Mucosa of descending colon (tissue), 3 donors: ENCODE measurements at regions not wholly inside any gene's neighbourhood (a gene's known extent, or its start where the extent isn't known, plus 50 kb on each side); places are given as distances from the start of the nearest gene placed in this dataset.

Experiments
- ATAC-seq: fragments of 200-7000 bp; cut with Tn5 transposase; one replicate; pipeline ENCODE4 v1.9.1; 2020; ENCODE audit warnings: mild to moderate bottlenecking, moderate library complexity
- DNase-seq, 3 donors: peaks; one replicate each; pipeline ENCODE4 v3.0.0-alpha.2; 2020
- H3K36me3 ChIP-seq: fragments of 200-600 bp; one replicate; pipeline ENCODE4 v1.8.0; 2021; ENCODE audit warnings: low read depth, mild to moderate bottlenecking
- H3K4me1 ChIP-seq: fragments of 200-600 bp; one replicate; pipeline ENCODE4 v1.8.0; 2021; ENCODE audit warnings: low read depth, mild to moderate bottlenecking
- H3K4me3 ChIP-seq: fragments of 200-600 bp; one replicate; pipeline ENCODE4 v1.8.0; 2021; ENCODE audit warnings: mild to moderate bottlenecking
- H3K9me3 ChIP-seq: fragments of 200-600 bp; one replicate; pipeline ENCODE4 v1.8.0; 2021; ENCODE audit warnings: mild to moderate bottlenecking
- CTCF ChIP-seq: fragments of 200-600 bp; IDR thresholded peaks from one replicate; pipeline ENCODE4 v1.8.0; 2022; ENCODE audit warnings: antibody characterized with exemption, mild to moderate bottlenecking
- intact Hi-C, 2 donors: fragments of 100-400 bp; cut with DNase I in 1 of 2; cut with micrococcal nuclease in 1 of 2; formaldehyde crosslinking; loops; one replicate each; pipeline versions ENCODE4 v1.11.0 to v1.11.1; 2022; cut with DNase I, micrococcal nuclease
- donor health status: DM: no; HTN: no; CAD: no; lungs with moderate emphysema.
- donor health status: DM: no; HTN: no; CAD: no.
- donor health status: DM: no; HTN: yes; CAD: no.

GRCh38 chr3:35070088-35070487, 569.2 kb upstream of the ARPP21 start:
- no peak overlapping the region for H3K4me3 ChIP-seq
- no peak for TF ChIP-seq CTCF
- H3K9me3 ChIP-seq = no peaks in the 10 kb centered on the region
- DNase-seq (no peak), ATAC-seq (no peak)
- H3K36me3 ChIP-seq = no peaks in the 10 kb centered on the region
- peaks cover 8% of the 10 kb centered on the region for H3K4me1 ChIP-seq
- intact Hi-C loops = no loop called here

- ATAC-seq (peak; percentile 98), DNase-seq (no peak)
- no peaks in the 10 kb centered on the region for H3K36me3 ChIP-seq
- no peak for TF ChIP-seq CTCF
- H3K9me3 ChIP-seq = no peaks in the 10 kb centered on the region
- no peak overlapping the region for H3K4me3 ChIP-seq
- intact Hi-C loops = no loop called here
- peaks cover 8% of the 10 kb centered on the region for H3K4me1 ChIP-seq
Observed at GRCh38 chr3:35071772-35072171, 567.6 kb upstream of the ARPP21 start.

GRCh38 chr3:35078780-35079179, 560.5 kb upstream of the ARPP21 start:
- TF ChIP-seq CTCF = no peak
- DNase-seq (no peak), ATAC-seq (no peak)
- Histone ChIP-seq H3K36me3 (no peaks in the 10 kb centered on the region), H3K4me3 (no peak overlapping the region), H3K9me3 (no peaks in the 10 kb centered on the region), H3K4me1 (peaks cover 6% of the 10 kb centered on the region)
- intact Hi-C loops = no loop called here

- Histone ChIP-seq H3K9me3 (no peaks in the 10 kb centered on the region), H3K4me1 (peaks cover 6% of the 10 kb centered on the region), H3K4me3 (no peak overlapping the region), H3K36me3 (no peaks in the 10 kb centered on the region)
- ATAC-seq (peak; percentile 81), DNase-seq (no peak)
- intact Hi-C loops = no loop called here
- no peak for TF ChIP-seq CTCF
Observed at GRCh38 chr3:35079403-35079802, 559.9 kb upstream of the ARPP21 start.

- no peak for TF ChIP-seq CTCF
- Histone ChIP-seq H3K36me3 (no peaks in the 10 kb centered on the region), H3K4me1 (peaks cover 6% of the 10 kb centered on the region), H3K9me3 (no peaks in the 10 kb centered on the region), H3K4me3 (no peak overlapping the region)
- intact Hi-C loops = no loop called here
- no peak for ATAC-seq
- no peak for DNase-seq
Observed at GRCh38 chr3:35081899-35082298, 557.4 kb upstream of the ARPP21 start.

- Histone ChIP-seq H3K36me3 (no peaks in the 10 kb centered on the region), H3K4me3 (no peak overlapping the region), H3K9me3 (peaks cover 6% of the 10 kb centered on the region), H3K4me1 (no peaks in the 10 kb centered on the region)
- ATAC-seq (no peak), DNase-seq (no peak)
- TF ChIP-seq CTCF = no peak
- intact Hi-C loops = no loop called here
Observed at GRCh38 chr3:35088943-35089342, 550.4 kb upstream of the ARPP21 start.
